ENCODE measurements at regions not wholly inside any gene's neighbourhood (a gene's known extent, or its start where the extent isn't known, plus 50 kb on each side); places are given as distances from the start of the nearest gene placed in this dataset.

DNA sequence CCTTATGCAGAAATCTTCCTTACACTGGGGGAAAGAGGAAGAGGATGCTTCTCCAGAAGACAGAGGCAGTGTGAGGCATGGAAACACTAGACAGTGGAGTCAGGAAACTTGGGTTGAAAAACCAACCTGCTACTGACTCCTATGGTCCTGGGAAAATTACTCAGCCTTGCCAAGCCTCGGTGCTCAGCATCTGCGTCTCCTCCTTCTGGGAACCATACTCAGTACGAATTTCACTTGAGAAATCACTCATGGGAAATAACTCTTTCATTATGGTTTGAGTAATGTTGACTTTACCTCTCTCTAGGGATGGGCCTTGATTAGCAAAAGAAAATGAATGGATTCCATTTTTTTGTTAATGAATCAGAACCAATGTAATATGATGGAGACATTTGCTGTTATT, 96.5 kb downstream of the KCNE4 start (continued):
- TF ChIP-seq, protein P1, sequence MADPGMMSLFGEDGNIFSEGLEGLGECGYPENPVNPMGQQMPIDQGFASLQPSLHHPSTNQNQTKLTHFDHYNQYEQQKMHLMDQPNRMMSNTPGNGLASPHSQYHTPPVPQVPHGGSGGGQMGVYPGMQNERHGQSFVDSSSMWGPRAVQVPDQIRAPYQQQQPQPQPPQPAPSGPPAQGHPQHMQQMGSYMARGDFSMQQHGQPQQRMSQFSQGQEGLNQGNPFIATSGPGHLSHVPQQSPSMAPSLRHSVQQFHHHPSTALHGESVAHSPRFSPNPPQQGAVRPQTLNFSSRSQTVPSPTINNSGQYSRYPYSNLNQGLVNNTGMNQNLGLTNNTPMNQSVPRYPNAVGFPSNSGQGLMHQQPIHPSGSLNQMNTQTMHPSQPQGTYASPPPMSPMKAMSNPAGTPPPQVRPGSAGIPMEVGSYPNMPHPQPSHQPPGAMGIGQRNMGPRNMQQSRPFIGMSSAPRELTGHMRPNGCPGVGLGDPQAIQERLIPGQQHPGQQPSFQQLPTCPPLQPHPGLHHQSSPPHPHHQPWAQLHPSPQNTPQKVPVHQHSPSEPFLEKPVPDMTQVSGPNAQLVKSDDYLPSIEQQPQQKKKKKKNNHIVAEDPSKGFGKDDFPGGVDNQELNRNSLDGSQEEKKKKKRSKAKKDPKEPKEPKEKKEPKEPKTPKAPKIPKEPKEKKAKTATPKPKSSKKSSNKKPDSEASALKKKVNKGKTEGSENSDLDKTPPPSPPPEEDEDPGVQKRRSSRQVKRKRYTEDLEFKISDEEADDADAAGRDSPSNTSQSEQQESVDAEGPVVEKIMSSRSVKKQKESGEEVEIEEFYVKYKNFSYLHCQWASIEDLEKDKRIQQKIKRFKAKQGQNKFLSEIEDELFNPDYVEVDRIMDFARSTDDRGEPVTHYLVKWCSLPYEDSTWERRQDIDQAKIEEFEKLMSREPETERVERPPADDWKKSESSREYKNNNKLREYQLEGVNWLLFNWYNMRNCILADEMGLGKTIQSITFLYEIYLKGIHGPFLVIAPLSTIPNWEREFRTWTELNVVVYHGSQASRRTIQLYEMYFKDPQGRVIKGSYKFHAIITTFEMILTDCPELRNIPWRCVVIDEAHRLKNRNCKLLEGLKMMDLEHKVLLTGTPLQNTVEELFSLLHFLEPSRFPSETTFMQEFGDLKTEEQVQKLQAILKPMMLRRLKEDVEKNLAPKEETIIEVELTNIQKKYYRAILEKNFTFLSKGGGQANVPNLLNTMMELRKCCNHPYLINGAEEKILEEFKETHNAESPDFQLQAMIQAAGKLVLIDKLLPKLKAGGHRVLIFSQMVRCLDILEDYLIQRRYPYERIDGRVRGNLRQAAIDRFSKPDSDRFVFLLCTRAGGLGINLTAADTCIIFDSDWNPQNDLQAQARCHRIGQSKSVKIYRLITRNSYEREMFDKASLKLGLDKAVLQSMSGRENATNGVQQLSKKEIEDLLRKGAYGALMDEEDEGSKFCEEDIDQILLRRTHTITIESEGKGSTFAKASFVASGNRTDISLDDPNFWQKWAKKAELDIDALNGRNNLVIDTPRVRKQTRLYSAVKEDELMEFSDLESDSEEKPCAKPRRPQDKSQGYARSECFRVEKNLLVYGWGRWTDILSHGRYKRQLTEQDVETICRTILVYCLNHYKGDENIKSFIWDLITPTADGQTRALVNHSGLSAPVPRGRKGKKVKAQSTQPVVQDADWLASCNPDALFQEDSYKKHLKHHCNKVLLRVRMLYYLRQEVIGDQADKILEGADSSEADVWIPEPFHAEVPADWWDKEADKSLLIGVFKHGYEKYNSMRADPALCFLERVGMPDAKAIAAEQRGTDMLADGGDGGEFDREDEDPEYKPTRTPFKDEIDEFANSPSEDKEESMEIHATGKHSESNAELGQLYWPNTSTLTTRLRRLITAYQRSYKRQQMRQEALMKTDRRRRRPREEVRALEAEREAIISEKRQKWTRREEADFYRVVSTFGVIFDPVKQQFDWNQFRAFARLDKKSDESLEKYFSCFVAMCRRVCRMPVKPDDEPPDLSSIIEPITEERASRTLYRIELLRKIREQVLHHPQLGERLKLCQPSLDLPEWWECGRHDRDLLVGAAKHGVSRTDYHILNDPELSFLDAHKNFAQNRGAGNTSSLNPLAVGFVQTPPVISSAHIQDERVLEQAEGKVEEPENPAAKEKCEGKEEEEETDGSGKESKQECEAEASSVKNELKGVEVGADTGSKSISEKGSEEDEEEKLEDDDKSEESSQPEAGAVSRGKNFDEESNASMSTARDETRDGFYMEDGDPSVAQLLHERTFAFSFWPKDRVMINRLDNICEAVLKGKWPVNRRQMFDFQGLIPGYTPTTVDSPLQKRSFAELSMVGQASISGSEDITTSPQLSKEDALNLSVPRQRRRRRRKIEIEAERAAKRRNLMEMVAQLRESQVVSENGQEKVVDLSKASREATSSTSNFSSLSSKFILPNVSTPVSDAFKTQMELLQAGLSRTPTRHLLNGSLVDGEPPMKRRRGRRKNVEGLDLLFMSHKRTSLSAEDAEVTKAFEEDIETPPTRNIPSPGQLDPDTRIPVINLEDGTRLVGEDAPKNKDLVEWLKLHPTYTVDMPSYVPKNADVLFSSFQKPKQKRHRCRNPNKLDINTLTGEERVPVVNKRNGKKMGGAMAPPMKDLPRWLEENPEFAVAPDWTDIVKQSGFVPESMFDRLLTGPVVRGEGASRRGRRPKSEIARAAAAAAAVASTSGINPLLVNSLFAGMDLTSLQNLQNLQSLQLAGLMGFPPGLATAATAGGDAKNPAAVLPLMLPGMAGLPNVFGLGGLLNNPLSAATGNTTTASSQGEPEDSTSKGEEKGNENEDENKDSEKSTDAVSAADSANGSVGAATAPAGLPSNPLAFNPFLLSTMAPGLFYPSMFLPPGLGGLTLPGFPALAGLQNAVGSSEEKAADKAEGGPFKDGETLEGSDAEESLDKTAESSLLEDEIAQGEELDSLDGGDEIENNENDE (IDR thresholded peaks at IDR 0.05; ENCODE audit: insufficient replicate concordance, low read length), result no peak
- no peak for TF ChIP-seq TAF7 (optimal IDR thresholded peaks at IDR 0.05; ENCODE audit: borderline replicate concordance, low read depth, low read length)
- no peak for TF ChIP-seq SUZ12 (IDR thresholded peaks at IDR 0.05; ENCODE audit: low read length)
- TF ChIP-seq, protein P2, sequence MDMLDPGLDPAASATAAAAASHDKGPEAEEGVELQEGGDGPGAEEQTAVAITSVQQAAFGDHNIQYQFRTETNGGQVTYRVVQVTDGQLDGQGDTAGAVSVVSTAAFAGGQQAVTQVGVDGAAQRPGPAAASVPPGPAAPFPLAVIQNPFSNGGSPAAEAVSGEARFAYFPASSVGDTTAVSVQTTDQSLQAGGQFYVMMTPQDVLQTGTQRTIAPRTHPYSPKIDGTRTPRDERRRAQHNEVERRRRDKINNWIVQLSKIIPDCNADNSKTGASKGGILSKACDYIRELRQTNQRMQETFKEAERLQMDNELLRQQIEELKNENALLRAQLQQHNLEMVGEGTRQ (IDR thresholded peaks at IDR 0.05; ENCODE audit: low read length), result no peak
- no peak for TF ChIP-seq EP300 (IDR thresholded peaks at IDR 0.05; ENCODE audit: borderline replicate concordance in 1 of 2, low read depth in 2 of 2, low read length in 2 of 2)
- TF ChIP-seq SAP30 (IDR thresholded peaks at IDR 0.05; ENCODE audit: insufficient read depth, insufficient replicate concordance, low read length), result no peak
- no peak for TF ChIP-seq SIN3A (conservative IDR thresholded peaks at IDR 0.05 in 1 of 2, IDR thresholded peaks at IDR 0.05 in 1 of 2; ENCODE audit: low read depth in 1 of 2, low read length in 2 of 2)

Measured in H1 (cell line).